ENCODE measurements at regions not wholly inside any gene's neighbourhood (a gene's known extent, or its start where the extent isn't known, plus 50 kb on each side); places are given as distances from the start of the nearest gene placed in this dataset.

DNA sequence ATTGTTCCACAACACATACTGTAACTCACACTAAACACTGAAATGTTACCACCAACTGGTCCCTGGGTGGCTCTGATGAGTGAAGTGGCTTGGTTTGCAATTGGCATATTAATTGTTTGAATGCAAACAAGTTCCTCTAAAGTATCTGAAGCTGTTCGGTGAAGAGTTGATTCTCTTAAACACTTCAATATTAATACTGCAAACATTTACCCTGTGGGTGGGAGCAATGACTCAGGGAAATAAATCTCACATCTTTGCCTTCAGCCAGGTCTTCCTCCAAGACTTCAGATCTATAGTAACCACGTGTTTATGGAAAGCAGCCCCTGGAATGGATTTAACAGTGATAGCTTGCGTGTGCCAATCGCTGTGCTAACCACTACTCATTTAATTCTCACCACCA is 176.0 kb downstream of the MAFB start:
- H3K4me3 ChIP-seq (ENCODE audit: low read depth, low read length), result no peak overlapping the region
- TF ChIP-seq, protein P1, sequence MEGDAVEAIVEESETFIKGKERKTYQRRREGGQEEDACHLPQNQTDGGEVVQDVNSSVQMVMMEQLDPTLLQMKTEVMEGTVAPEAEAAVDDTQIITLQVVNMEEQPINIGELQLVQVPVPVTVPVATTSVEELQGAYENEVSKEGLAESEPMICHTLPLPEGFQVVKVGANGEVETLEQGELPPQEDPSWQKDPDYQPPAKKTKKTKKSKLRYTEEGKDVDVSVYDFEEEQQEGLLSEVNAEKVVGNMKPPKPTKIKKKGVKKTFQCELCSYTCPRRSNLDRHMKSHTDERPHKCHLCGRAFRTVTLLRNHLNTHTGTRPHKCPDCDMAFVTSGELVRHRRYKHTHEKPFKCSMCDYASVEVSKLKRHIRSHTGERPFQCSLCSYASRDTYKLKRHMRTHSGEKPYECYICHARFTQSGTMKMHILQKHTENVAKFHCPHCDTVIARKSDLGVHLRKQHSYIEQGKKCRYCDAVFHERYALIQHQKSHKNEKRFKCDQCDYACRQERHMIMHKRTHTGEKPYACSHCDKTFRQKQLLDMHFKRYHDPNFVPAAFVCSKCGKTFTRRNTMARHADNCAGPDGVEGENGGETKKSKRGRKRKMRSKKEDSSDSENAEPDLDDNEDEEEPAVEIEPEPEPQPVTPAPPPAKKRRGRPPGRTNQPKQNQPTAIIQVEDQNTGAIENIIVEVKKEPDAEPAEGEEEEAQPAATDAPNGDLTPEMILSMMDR (conservative IDR thresholded peaks at IDR 0.05; ENCODE audit: low read depth, low read length), result no peak
- no peak for DNase-seq (ENCODE audit: low read depth)

DNA sequence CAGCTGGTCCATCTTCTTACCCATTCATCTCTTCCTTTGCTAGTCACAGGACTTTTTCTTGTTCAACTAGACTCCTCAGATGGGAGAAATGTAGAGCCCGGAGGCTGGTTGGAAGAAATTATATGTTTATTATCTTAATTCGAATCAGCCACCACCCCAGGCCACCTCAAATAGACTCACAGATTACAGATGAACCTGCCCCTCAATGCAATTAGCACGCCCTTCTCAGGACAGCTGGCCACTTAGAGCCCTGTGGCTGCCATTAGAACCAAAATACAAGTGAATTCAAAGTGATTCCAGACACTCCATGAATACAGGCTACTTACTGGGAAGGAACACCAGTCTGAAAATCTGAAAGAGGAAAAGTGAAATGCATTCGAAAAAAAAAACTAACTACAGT is 176.4 kb downstream of the MAFB start:
- DNase-seq (ENCODE audit: low read depth), result no peak
- no peak overlapping the region for H3K4me3 ChIP-seq (ENCODE audit: low read depth, low read length)
- TF ChIP-seq, protein P1 (conservative IDR thresholded peaks at IDR 0.05; ENCODE audit: low read depth, low read length), result no peak

DNA sequence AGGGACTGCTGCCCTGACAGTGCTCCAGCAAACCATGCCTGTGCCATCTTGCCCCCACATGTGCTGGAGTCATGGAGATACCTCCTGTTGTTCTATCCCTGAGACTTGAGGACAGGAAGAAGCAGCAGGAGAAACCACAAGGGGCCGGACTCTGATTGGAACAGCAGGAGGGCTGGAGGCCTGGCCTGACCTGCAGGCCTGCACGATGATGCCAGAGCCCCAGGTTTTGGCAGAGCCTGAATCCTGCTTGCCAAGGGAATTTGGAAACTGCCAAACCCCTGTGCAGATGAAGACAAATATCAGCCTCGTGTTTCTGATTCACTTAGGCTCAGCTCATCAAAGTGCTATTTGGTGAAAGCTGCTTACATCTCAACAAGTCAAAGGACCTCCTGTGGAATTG is 177.6 kb downstream of the MAFB start:
- DNase-seq (ENCODE audit: low read depth), result no peak
- H3K4me3 ChIP-seq (ENCODE audit: low read depth, low read length), result no peak overlapping the region
- TF ChIP-seq, protein P1 (conservative IDR thresholded peaks at IDR 0.05; ENCODE audit: low read depth, low read length), result no peak

DNA sequence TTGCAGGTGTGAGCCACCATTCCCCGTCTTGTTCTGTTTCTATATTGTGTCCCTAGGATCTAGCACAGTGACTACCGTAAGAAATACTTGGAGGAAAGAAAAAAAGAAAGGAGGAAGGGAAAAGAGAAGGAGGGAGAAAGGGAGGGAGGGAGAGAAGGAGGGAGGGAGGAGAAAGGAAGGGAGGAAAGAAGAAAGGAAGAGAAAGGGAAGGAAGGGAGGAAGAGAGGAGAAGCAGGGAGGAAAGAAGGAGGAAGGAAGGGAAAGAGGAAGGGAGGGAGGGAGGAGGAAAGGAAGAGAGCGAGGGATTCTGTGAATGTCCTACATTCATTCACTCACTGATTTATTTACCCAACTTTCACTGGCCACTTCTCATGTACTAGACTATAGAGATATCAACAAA is 178.4 kb downstream of the MAFB start:
- TF ChIP-seq, protein P1 (conservative IDR thresholded peaks at IDR 0.05; ENCODE audit: low read depth, low read length), result no peak
- H3K4me3 ChIP-seq (ENCODE audit: low read depth, low read length), result no peak overlapping the region
- DNase-seq (ENCODE audit: low read depth), result no peak

DNA sequence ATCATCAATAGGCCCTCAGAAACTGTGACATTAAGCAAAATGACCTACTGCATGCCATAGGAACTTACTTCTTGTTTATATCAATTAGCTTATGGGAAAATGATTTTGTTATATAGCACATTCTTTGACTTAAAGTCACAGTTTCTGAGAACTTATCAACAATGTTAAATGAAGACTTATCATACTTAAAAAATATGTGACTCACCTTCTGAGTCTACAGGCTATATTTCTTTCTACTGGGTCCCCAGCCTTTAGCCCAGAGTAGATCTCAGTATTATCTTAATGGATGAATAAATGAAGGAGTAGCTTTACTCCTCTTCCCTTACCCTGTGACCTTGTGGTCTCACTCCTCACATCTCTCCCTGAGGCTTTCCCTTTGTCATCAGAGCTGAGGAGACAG is 180.2 kb downstream of the MAFB start:
- H3K4me3 ChIP-seq (ENCODE audit: low read depth, low read length), result no peak overlapping the region
- no peak for DNase-seq (ENCODE audit: low read depth)
- TF ChIP-seq, protein P1 (conservative IDR thresholded peaks at IDR 0.05; ENCODE audit: low read depth, low read length), result no peak

DNA sequence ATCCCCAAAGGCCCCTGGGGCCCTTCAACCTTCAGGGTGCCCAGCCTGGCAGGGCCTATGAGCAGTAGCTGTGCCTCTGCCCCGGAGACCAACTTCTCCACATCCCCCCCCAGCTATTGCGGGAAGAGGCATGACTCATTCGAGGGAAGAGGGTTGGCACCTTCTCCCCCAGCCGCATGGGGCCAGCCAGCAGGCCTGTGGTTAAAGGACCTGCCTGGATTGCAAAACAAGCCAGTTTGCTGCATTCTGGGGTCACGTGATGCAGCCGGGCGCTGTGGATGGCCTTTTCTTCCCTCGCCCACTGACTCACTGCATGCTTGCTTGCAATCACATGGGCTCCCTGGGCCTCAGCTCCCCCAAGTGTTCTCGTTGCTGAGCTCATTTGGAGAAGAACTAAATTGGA is 182.5 kb downstream of the MAFB start:
- no peak overlapping the region for H3K4me3 ChIP-seq (ENCODE audit: low read depth, low read length)
- TF ChIP-seq, protein P1 (conservative IDR thresholded peaks at IDR 0.05; ENCODE audit: low read depth, low read length), result no peak
- peak; percentile 73 for DNase-seq (ENCODE audit: low read depth)

DNA sequence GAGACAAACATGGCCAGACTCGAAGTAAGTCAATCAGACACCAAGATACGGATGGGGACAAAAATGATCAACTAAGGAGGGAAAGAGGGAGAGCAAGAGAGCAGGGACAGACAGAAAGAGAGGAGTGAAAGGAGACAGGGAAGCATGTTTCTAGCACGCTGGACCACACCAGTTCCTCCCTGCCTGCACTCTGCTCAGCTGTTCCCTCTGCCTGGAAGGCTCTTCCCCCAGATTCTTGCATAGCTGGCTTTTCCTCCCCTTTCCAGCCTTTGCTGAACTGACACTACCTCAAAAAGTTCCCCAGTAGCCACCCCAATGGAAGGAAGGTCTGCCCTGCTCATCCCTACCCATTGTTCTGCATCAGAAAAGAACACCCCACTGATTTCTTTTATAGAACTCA is 185.9 kb downstream of the MAFB start:
- DNase-seq (ENCODE audit: low read depth), result no peak
- TF ChIP-seq, protein P1 (conservative IDR thresholded peaks at IDR 0.05; ENCODE audit: low read depth, low read length), result no peak
- no peak overlapping the region for H3K4me3 ChIP-seq (ENCODE audit: low read depth, low read length)

Data from epithelial cell of proximal tubule (primary cell).